KBM-7 (cell line): ENCODE measurements at regions not wholly inside any gene's neighbourhood (a gene's known extent, or its start where the extent isn't known, plus 50 kb on each side); places are given as distances from the start of the nearest gene placed in this dataset.

Experiments used
- DNase-seq: peaks from one replicate; pipeline ENCODE4 v3.0.0-alpha.2; 2015
- in situ Hi-C: fragments of 300-500 bp; cut with MboI; formaldehyde crosslinking; loops from 2 replicates; pipeline ENCODE4 v1.14.3; 2020; ENCODE audit warnings: low sequenced_read_pairs, low pct_unique_long_range_greater_than_20kb, mixed read lengths

DNA sequence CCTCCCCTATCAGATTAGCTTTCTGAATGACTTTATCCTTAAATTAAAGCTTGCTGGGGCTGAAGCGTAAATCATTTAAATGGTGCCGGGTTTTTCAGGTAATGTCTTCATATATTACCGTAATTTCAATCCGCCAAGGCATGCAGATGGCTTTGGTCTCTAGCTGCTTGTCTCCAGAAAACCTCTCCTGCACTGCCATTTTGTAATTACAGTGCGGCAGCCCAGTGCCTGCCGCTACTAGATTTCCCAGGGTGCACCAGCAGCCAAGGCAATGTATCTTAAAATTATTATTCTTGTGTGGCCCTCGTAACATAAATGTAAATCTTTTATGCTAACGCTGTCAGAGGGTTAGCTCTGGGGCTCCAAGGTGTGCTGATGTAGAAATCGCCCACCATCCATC lies 208.5 kb downstream of the TMEM114 start:
- in situ Hi-C loops, result no loop called here
- no peak for DNase-seq

DNA sequence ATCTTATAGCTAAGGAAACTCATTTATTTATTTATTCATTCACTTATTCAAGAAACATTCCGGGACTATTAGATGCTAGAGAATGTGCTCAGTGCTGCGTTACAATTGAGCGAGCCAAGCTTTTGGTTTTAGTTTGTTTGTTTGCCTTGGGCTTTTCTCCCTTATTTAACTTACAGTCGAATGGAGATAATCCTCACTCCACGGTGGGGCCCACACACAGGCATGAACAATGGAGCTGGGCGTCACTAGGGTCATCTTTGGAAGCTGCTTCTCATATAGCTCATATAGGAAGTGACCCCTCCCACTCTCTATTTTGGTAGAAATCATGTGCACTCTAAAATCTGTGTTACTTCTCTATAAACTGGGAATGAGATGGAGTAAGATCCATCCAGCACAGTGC lies 210.0 kb downstream of the TMEM114 start:
- in situ Hi-C loops, result no loop called here
- no peak for DNase-seq

DNA sequence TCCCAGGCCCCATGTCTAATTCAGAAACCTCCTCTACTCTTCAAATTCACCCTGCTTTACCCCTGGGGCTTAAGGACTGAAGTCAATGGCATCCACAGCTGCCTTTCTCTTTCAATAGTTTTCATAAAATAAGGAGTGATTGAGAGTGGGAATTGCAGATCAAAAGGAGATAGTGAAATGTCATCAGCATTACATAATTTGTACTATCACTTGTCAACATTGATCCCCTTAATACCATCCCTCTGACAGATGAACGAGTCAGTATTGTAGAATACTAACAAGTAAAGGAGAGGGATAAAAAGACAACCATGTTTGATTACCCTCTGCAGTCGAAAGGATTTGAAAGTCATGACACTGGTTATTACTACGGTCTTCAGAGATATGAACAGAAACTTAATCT lies 212.4 kb downstream of the TMEM114 start:
- no peak for DNase-seq
- in situ Hi-C loops, result no loop called here

DNA sequence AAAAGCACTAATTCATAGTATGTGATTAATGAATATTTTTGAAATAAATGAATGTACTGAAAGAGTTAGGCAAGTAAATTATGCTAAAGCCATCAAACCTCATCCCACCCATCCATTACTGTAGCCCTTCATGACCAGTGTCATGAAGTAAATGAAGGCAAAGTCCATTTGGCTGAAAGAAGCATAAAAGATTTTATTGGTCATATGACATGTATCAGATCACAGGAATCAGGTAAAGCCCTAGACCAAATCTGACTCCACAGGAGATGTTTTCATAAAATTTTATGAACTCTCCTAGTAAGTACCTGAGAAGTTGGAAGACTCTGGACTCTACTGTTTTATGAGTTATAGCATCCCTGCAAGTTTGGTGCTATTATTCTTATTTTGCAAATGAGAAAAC lies 213.5 kb downstream of the TMEM114 start:
- DNase-seq, result no peak
- in situ Hi-C loops, result no loop called here

DNA sequence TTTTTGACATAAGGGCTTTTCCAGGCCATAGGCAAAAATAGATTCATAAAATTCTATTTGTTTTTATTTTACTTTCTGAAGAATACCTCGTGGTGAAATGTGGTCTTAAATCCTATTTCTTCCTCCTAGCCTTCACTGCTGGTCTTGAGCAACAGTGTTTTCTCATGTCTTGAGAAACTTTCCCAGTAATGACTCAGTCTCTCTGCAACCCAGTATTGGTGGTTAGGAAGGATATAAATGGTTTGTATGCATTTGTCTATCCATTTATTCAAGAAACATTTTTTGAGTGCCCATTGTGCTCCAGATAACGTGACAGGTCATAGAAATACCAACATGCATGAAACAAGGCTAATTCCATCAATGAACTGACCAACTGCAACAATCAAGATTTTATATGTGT lies 213.9 kb downstream of the TMEM114 start:
- in situ Hi-C loops, result no loop called here
- DNase-seq, result no peak

DNA sequence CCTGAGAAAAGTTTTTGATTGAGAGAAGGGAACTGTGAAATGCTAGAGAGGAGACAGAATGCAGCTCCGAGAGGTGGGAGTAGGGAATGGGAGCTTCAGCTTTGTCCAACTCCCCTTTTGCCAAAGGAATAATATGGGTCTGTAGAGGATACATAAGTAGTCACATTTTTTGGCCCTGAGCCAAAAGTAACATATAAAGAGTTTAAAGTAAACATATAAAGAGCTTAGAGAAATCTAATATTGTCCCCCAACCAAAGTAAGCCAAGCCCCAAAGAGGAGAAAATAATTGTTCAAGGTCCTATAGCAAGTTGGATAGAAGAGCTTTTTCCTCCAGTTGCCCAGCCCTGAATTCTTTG lies 215.1 kb downstream of the TMEM114 start:
- DNase-seq, result no peak
- in situ Hi-C loops, result no loop called here

DNA sequence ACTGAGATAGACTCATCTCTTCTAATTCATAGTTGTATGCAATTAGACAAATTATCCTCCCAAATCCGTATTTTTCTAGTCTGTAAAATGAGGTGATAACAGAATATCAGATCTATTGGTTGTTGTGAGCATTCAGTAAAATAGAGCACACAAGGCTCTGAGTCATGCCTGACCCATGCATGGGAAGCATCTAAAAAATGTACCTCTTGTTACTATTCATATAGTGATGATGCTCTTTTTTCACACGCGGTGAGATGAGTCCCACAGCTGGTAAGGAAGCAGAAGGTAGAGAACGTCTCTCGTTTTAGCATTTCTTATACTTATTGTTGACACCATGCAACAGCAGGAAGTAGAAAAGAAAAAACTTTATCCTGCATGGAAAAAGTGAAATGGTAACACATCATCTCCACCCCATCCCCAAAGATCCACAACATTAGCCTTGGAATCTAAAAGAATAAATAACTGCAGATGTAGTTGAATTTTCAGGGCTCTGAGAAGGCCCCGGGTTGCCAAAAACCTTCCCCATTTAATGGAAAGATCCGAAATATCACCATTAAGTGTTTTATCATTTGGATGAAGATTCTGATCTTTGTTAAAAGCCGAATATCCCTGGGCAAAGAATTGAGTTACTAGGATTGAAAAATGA lies 215.6 kb downstream of the TMEM114 start:
- in situ Hi-C loops, result no loop called here

DNA sequence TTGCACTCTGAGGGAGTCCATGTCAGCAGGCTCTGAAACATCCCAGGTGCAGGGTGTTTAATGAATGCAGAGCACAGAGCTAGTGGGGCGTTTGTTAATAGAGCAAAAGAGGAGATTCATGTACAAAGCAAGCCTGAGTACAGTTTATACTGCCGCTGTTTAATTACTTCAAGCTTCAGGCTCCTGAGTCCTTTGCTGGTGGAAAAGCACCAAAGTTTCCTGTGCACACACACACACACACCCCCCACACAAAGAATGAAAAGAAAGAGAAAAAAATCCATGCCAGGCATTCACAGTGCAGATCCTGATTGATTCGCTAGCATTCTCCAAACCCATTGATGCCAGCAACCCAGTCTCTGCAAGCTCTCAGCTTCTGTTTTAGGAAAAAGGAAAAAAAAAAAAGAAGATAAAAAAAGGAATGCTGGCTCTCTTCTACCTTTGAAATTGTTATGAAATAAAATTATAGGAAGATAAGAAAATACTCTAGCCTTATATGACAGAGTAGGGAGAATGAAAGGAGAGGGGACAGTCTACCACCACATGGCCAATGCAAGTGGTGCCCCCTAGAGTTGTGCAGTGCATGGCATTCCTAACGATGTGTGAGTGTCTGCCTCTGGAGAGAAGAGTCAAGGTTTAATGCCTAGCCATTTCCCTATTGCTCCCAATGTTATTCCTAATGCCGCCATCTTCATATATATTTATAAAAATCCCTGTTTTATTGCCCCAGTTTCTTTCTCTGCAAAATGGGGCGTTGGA lies 216.5 kb downstream of the TMEM114 start:
- in situ Hi-C loops, result no loop called here
- no peak for DNase-seq

More for the DNA sequence above, 215.6 kb downstream of the TMEM114 start:
- no peak for DNase-seq

DNA sequence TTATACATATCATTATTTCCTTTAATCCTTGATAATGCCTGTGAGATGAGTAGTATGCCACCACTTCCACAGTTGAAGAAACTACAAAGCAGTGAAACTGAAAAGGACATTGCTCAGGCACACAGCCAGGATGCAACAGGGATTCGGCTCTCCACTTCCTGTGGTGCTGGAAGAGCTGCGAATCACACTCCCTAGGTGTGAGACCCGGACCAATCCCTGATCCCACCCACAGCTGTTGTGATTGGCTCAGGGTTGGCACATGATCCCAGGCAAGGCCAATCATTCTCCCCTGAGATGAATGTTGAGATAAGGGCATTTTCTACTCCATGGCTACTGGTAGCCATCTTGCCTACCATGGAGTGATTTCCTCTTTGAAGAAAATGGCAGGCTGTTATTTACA lies 218.2 kb downstream of the TMEM114 start:
- in situ Hi-C loops, result no loop called here
- no peak for DNase-seq

DNA sequence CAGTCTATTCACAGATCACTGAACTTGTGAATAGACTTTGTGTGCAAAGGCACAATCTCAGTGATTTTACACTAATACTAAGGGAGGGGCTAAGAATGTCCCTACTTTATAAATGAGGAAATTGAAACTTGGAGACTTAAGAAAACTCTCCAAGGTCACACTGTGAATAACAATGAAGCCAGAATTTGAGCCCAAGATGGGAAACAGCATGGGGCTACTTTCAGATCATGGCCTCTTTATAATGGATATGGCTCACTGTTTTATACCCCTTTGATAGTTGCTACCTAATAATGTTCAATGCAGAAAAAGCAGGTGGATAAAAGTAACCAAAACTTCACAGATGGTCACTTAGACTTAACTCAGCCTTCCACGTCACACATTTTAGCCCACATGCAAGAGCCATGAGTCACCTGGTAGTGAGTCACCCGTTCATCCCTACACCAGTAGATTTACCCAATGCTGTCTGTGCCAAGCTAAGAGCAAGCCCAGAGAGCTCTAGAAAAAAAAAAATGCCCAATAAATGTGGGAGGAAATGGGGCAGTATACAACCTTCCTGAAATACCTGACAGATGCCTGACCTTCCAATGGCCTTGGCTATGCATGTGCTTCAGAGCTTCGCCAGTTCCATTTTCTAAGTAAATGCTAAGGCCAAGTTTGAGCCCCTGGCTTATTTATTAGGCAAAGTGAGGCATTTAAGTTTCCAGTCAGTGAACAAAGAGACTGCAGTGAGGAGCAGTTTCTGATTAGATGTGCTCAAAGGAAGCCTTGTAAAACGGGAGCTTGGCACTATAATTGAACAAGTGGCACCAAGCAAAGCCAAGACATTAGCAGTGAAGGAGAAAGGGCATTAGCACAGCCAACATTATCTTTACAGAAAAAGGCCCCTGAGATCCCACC lies 219.7 kb downstream of the TMEM114 start:
- in situ Hi-C loops, result no loop called here
- no peak for DNase-seq

DNA sequence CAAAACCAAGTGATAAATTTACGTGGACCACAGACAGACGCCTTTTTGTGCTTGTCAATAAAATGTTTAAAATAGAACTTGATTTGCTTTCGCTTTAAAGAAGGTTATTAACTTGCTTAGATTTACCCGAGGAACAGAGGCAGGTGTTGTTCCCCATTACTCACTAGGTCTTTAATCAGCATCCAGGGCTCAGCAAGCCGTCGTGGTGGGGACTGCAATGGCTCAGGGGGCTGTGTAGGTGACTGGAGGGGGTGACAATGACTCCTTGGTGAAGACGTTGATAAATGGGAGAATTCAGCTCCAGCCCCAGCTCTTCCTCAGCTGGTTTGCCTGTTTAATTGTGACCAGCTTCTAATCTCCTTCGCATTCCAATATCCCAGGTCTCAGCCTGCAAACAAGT lies 231.4 kb downstream of the TMEM114 start:
- DNase-seq, result no peak
- in situ Hi-C loops, result no loop called here

DNA sequence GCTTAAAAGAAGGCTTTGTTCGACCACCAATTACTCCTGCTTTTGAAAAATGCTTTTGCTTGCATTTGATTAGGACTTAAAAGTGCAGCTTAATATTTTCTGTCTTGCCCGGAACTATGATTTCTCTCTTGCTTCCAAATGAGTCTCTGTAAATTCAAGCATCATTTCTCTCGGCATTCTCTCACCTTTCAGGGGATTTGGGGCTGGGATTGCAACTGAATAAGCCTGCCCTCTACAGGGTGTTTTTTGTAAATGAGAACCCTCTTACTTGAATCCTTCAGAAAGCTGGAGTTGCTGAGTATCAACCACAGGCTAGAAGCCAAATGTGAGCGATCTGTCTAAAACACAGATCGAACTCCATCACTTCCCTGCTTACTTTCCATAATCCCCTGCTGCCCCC lies 234.6 kb downstream of the TMEM114 start:
- no peak for DNase-seq
- in situ Hi-C loops, result no loop called here

DNA sequence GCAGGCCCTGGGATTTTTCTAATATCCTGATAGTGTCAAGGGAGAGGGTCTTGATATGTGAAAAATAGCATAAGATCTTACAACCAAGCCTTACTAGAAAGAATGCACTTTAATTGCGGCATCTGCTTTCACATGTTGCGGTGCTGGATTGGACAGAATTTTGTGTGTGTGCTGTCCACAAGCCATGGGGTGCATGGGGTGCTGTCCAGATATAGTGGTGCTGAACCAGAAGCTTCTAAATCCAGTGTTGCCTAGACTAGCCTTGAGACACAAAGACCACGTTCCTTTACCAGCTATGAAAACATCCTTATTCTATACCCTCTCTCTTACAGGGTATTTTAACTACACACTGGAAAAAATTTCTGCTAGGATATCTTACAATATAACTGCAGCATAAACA lies 244.0 kb downstream of the TMEM114 start:
- in situ Hi-C loops, result no loop called here
- peak; percentile 23 for DNase-seq

DNA sequence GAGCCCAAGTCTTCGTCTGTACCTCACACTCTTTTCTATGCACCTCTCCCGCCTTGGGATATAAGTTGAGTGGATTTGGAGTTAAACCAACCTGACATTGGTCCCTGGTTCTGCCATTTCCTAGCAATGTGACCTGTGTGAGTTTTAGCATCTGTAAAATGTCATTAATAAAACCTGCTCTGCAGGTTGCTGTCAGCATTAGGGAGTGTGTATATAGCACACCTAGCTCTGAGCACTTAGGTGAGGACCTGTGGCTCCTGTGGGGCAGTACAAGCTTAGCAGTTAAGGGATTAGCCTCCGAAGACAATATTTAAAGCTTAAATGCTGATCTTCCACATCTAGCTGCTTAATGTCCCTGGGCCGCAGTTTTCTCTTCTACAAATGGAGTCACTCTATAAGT lies 248.0 kb downstream of the TMEM114 start:
- in situ Hi-C loops, result no loop called here
- DNase-seq, result no peak

DNA sequence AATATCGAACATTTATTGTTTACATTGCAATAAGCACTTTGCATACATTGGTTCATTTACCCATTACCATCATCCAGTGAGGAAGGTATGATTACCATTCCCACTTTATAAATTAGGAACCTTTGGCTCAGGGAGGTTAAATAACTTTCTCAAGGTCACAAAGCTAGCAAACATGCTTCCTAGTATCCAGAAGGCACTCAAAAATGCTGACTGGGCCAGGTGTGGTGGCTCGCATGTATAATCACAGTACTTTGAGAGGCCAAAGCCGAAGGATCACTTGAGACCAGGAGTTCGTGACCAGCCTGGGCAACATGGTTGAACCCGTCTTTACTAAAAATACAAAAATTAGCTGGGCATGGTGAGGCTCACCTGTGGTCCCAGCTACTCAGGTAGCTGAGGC lies 259.6 kb downstream of the TMEM114 start:
- in situ Hi-C loops, result no loop called here
- no peak for DNase-seq

DNA sequence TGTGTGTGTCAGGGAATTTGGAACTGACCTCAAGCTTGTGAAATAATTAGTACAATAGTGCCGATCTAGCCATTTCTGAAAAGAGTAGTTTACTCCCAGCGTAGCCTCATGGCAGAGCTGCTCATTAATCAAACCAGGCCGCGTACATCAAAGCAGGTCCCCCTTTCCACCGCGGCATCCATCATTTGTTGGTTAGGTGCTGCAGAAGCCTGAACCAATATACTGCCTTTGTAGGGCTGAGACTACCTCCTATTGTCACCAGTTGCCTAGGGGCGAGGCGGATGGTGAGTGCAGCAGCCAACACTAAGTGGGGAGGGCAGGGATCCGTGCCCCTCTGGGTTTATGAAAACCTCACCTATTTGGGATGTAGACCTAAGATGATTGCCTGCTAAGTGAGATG lies 264.1 kb downstream of the TMEM114 start:
- in situ Hi-C loops, result no loop called here
- no peak for DNase-seq

DNA sequence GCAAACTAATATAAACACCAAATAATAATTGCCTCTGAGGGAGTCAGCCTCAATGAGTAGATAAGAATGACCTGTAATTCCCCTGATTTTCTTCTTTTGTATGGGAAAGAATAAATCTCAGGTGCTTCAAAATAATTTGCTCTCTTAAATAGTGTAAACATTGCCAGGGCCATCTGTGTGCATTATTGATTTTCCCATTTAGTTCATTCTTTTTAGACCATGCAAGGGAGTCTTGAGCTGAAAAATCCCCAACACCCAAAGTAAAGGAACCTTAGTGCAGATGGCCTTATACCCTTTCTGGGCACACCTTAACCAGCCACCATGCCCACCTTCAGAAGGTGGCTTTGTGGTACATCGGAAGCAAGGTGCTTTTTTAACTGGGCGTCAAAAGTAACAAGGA lies 267.2 kb downstream of the TMEM114 start:
- DNase-seq, result no peak
- in situ Hi-C loops, result no loop called here

DNA sequence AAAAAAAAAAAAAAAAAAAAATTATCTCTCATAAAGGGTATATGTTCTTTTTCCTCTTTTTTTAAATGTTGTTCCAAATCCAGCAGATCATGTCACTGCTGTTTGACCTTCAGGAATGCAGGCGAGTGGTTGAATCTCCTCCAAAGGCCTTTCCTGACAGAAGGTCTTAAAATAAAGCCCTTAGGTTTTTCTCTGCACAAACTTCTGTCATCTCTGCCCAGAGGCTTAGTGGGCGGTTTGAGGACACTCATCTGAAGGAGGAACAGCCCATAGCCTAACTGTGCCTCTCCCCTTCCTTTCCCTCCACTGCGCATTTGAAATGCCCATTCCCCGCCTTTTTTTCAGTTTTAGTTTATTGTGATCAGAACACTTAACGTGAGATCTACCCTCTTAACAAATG lies 270.2 kb downstream of the TMEM114 start:
- DNase-seq, result no peak
- in situ Hi-C loops, result no loop called here

DNA sequence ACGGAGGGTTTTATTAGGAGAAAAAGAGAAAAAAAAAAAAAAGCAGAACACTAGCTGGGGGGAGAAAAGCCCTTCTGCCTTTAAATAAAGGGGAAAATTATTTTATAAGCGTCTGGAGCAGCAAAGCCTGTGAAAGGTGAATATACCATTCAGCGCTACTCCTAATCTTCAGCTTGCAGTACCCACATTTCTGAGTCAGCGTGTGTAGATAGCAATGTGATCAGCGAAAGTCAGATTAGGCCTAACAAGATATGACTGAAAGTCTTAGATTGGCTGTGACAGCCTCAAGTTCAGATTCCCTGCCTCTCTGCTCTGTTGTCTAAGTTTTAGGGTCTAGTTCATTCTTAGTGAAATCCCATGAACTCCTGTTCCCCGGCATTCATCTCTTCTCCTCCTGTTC lies 279.5 kb downstream of the TMEM114 start:
- DNase-seq, result no peak
- in situ Hi-C loops, result no loop called here

DNA sequence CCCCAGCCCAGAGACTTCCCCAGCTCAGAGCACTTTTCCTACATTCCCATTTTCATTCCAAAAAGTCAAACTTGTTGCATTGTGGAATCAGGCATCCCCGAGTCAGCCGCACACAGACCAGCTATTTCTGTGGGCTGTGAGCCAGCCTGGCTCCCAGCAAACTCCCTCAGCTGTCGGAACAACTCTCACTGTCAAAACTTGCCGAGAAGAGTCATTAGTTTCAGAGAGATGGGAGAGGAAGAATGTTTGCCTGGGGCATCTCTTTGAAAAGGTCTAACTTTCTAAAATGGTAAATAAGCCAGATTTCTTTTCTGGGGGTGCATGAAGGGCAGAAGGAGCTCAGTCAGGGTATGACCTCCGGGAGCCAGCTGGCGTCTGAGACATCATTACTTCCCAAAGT lies 280.0 kb downstream of the TMEM114 start:
- no peak for DNase-seq
- in situ Hi-C loops, result no loop called here
